GM12878 (cell line): ENCODE measurements at regions not wholly inside any gene's neighbourhood (a gene's known extent, or its start where the extent isn't known, plus 50 kb on each side); places are given as distances from the start of the nearest gene placed in this dataset.

Source experiments
- ATAC-seq: fragments of 200-7000 bp; cut with Tn5 transposase; 3 replicates; pipeline ENCODE4 v1.9.1; 2020; ENCODE audit warnings: mild to moderate bottlenecking, moderate library complexity
- BruUV-seq: library from RNA; stranded (reverse); fragments of 400-500 nt; replicated peaks from 2 replicates; lab custom pipeline; 2021; lab: Mats Ljungman, UMichigan
- CTCF ChIA-PET: fragments of 300-600 bp; sonication (Branson Sonifier 250); formaldehyde crosslinking; extraction: SDS; loops from one replicate; lab custom pipeline; 2021; ENCODE audit warnings: inconsistent platforms; lab: Yijun Ruan, JAX
- POLR2A ChIA-PET: fragments of 350-600 bp; formaldehyde crosslinking; extraction: SDS; loops from one replicate; lab custom pipeline; 2021; ENCODE audit warnings: inconsistent platforms; lab: Charles Lee
- RAD21 ChIA-PET: fragments of 300-600 bp; sonication (Branson Sonifier 250); formaldehyde crosslinking; loops from one replicate; lab custom pipeline; 2023; ENCODE audit warnings: antibody characterized with exemption; ENCODE audit not compliant: unreplicated experiment; lab: Charles Lee
- SMC1A ChIA-PET: fragments of 300-600 bp; sonication (Branson Sonifier 250); formaldehyde crosslinking; loops from one replicate; lab custom pipeline; 2023; ENCODE audit not compliant: unreplicated experiment, uncharacterized antibody; lab: Charles Lee
- DNase-seq: peaks from one replicate; pipeline ENCODE4 v3.0.0-alpha.2; 2011; ENCODE audit warnings: low read depth, low spot score
- FAIRE-seq: peaks from 3 replicates; lab custom pipeline; 2011; peaks lifted over from hg19 to GRCh38; lab: Jason Lieb, UNC
- H2AFZ ChIP-seq: 2 replicates; pipeline ENCODE4 v1.6.0; 2011; ENCODE audit warnings: low read depth, low read length, control low read depth; ENCODE audit not compliant: control insufficient read depth
- H3K27ac ChIP-seq: 2 replicates; pipeline ENCODE4 v1.5.1; 2011; ENCODE audit warnings: control low read depth; ENCODE audit not compliant: control insufficient read depth, insufficient read depth
- H3K27me3 ChIP-seq, 2 experiments: replicated peaks in 1 of 2; 2 replicates each; pipeline versions ENCODE4 v1.6.0 to v1.6.1; 2011; ENCODE audit warnings: low read length in 1 of 2; ENCODE audit not compliant: control insufficient read depth in 2 of 2, insufficient read depth in 2 of 2
- H3K36me3 ChIP-seq, 2 experiments: 2 replicates each; pipeline ENCODE4 v1.5.1; 2011; ENCODE audit warnings: low read length in 1 of 2; ENCODE audit not compliant: control insufficient read depth in 2 of 2, insufficient read depth in 2 of 2
- H3K4me1 ChIP-seq: 2 replicates; pipeline ENCODE4 v1.6.1; 2011; ENCODE audit warnings: mild to moderate bottlenecking, low read length, moderate library complexity, mixed read lengths; ENCODE audit not compliant: control insufficient read depth, insufficient read depth
- H3K4me2 ChIP-seq: 2 replicates; pipeline ENCODE4 v1.6.0; 2011; ENCODE audit warnings: control low read depth; ENCODE audit not compliant: control insufficient read depth, insufficient read depth
- H3K4me3 ChIP-seq: fragments of 200-600 bp; sonication (generic); 2 replicates; pipeline ENCODE4 v1.5.1; 2016
- H3K79me2 ChIP-seq: 2 replicates; pipeline ENCODE4 v1.6.0; 2011; ENCODE audit warnings: low read length; ENCODE audit not compliant: control insufficient read depth, insufficient read depth
- H3K9ac ChIP-seq: 2 replicates; pipeline ENCODE4 v1.8.0; 2011; ENCODE audit warnings: low read length, control low read depth, mixed read lengths; ENCODE audit not compliant: control insufficient read depth, insufficient read depth
- H3K9me3 ChIP-seq: replicated peaks from 3 replicates; pipeline ENCODE4 v1.5.1; 2011; ENCODE audit warnings: mild to moderate bottlenecking, low read length; ENCODE audit not compliant: control insufficient read depth, insufficient read depth
- H4K20me1 ChIP-seq: 2 replicates; pipeline ENCODE4 v1.6.0; 2011; ENCODE audit not compliant: control insufficient read depth, insufficient read depth
- IKZF1 ChIP-seq: fragments of 450-650 bp; conservative IDR thresholded peaks from 2 replicates; pipeline ENCODE4 v1.6.1; 2017; ENCODE audit warnings: antibody characterized with exemption, mild to moderate bottlenecking
- SUPT20H ChIP-seq: IDR thresholded peaks from 2 replicates; pipeline ENCODE4 v1.6.1; 2011; ENCODE audit warnings: low read depth, mild to moderate bottlenecking, low read length, moderate library complexity, borderline replicate concordance; ENCODE audit not compliant: control insufficient read depth
- ZNF24 ChIP-seq: fragments of 450-650 bp; IDR thresholded peaks from 2 replicates; pipeline ENCODE4 v1.6.1; 2017; ENCODE audit warnings: antibody characterized with exemption, mild to moderate bottlenecking
- WGBS: methylation state at CpG from one replicate; pipeline ENCODE4 v1.1.6; 2016; ENCODE audit warnings: low lambda C conversion rate; ENCODE audit not compliant: insufficient replicate concordance, insufficient coverage; ENCODE audit errors: missing lambda C conversion rate; 5-methylcytosine and 5-hydroxymethylcytosine counted together
- in situ Hi-C: fragments of 300-500 bp; cut with MboI; formaldehyde crosslinking; loops from 9 replicates; pipeline ENCODE4 v1.14.3; 2018; ENCODE audit warnings: mixed read lengths
- intact Hi-C: fragments of 100-400 bp; cut with micrococcal nuclease; formaldehyde crosslinking; loops from one replicate; pipeline ENCODE4 v1.14.2; 2022; ENCODE audit not compliant: unreplicated experiment
- TF ChIP-seq, protein P1 (sequence below): IDR thresholded peaks from 2 replicates; pipeline ENCODE4 v1.6.1; 2012; ENCODE audit warnings: improper control_type of control experiment, low read depth, low read length; ENCODE audit not compliant: insufficient replicate concordance

DNA sequence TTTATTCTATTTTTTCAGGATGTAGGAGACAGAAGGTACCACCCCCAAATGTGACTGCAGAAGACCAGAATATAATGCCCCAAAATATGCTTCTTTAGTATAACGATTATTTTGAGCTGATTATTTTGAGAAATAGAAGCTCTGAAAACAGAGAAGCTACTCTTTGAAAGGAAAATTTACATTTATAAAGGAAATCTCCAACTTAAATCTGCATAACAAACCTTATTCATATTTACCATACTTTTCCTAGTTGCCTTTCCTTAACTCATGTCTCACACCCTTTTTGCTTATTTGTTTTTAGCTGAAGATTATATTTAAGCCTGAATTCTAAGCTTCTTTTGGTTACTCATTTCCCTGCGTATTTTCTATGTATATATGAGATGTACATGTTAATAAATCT is 127.1 kb upstream of the THSD7A start:
- Histone ChIP-seq H3K79me2 (no peaks in the 10 kb centered on the region), H3K4me2 (no peak overlapping the region), H3K9ac (no peak overlapping the region), H3K27ac (no peak overlapping the region), H3K27me3 (no peaks in the 10 kb centered on the region), H3K4me1 (no peaks in the 10 kb centered on the region), H3K9me3 (no peaks in the 10 kb centered on the region), H2AFZ (no peak overlapping the region), H3K4me3 (no peak overlapping the region), H4K20me1 (no peaks in the 10 kb centered on the region), H3K36me3 (no peaks in the 10 kb centered on the region)
- DNase-seq (no peak), FAIRE-seq (no peak), ATAC-seq (no peak)
- RAD21 ChIA-PET = no interaction called here
- in situ Hi-C loops (no loop called here), intact Hi-C loops (no loop called here)
- SMC1A ChIA-PET = interaction anchor here (1.0 kb wide), 1 partner anchor 28 kb away, joined by 3 read pairs; no protein-coding TSS in a partner anchor
- no TSS peak for BruUV-seq
- WGBS = 0% methylated on average over 2 of the region's 2 CpGs
- POLR2A ChIA-PET = no interaction called here
- TF ChIP-seq, protein P1, sequence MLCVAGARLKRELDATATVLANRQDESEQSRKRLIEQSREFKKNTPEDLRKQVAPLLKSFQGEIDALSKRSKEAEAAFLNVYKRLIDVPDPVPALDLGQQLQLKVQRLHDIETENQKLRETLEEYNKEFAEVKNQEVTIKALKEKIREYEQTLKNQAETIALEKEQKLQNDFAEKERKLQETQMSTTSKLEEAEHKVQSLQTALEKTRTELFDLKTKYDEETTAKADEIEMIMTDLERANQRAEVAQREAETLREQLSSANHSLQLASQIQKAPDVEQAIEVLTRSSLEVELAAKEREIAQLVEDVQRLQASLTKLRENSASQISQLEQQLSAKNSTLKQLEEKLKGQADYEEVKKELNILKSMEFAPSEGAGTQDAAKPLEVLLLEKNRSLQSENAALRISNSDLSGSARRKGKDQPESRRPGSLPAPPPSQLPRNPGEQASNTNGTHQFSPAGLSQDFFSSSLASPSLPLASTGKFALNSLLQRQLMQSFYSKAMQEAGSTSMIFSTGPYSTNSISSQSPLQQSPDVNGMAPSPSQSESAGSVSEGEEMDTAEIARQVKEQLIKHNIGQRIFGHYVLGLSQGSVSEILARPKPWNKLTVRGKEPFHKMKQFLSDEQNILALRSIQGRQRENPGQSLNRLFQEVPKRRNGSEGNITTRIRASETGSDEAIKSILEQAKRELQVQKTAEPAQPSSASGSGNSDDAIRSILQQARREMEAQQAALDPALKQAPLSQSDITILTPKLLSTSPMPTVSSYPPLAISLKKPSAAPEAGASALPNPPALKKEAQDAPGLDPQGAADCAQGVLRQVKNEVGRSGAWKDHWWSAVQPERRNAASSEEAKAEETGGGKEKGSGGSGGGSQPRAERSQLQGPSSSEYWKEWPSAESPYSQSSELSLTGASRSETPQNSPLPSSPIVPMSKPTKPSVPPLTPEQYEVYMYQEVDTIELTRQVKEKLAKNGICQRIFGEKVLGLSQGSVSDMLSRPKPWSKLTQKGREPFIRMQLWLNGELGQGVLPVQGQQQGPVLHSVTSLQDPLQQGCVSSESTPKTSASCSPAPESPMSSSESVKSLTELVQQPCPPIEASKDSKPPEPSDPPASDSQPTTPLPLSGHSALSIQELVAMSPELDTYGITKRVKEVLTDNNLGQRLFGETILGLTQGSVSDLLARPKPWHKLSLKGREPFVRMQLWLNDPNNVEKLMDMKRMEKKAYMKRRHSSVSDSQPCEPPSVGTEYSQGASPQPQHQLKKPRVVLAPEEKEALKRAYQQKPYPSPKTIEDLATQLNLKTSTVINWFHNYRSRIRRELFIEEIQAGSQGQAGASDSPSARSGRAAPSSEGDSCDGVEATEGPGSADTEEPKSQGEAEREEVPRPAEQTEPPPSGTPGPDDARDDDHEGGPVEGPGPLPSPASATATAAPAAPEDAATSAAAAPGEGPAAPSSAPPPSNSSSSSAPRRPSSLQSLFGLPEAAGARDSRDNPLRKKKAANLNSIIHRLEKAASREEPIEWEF = no peak
- TF ChIP-seq IKZF1 (no peak), ZNF24 (no peak), SUPT20H (no peak)
- CTCF ChIA-PET = interaction anchor here (0.7 kb wide), 1 partner anchor 855 kb away, joined by 3 read pairs; no protein-coding TSS in a partner anchor
